ENCODE measurements at regions not wholly inside any gene's neighbourhood (a gene's known extent, or its start where the extent isn't known, plus 50 kb on each side); places are given as distances from the start of the nearest gene placed in this dataset.

- peak; percentile 51 for DNase-seq
These were observed 188.8 kb downstream of the TSHZ3 start for GRCh38 chr19:31160336-31160926.

GRCh38 chr19:31154021-31154420 is 195.2 kb downstream of the TSHZ3 start:
- DNase-seq = no peak

GRCh38 chr19:31152906-31153305 is 196.3 kb downstream of the TSHZ3 start:
- DNase-seq = no peak

- DNase-seq = no peak
These were observed 199.7 kb downstream of the TSHZ3 start for GRCh38 chr19:31149441-31149941.

- no peak for DNase-seq
These were observed 200.6 kb downstream of the TSHZ3 start for GRCh38 chr19:31148671-31149070.

- DNase-seq = no peak
These were observed 202.0 kb downstream of the TSHZ3 start for GRCh38 chr19:31147234-31147633.

- no peak for DNase-seq
These were observed 202.6 kb downstream of the TSHZ3 start for GRCh38 chr19:31146546-31147183.

- peak; percentile 39 for DNase-seq
These were observed 203.2 kb downstream of the TSHZ3 start for GRCh38 chr19:31146015-31146414.

- no peak for DNase-seq
These were observed 204.2 kb downstream of the TSHZ3 start for GRCh38 chr19:31145007-31145406.

- no peak for DNase-seq
These were observed 205.0 kb downstream of the TSHZ3 start for GRCh38 chr19:31144075-31144870.

GRCh38 chr19:31141301-31141700 is 207.9 kb downstream of the TSHZ3 start:
- no peak for DNase-seq

GRCh38 chr19:31140717-31141116 is 208.5 kb downstream of the TSHZ3 start:
- DNase-seq = no peak

GRCh38 chr19:31139871-31140505 is 209.2 kb downstream of the TSHZ3 start:
- DNase-seq = no peak

GRCh38 chr19:31138077-31138476 is 211.2 kb downstream of the TSHZ3 start:
- DNase-seq = no peak

GRCh38 chr19:31135841-31136240 is 213.4 kb downstream of the TSHZ3 start:
- DNase-seq = no peak

GRCh38 chr19:31132753-31133110 is 216.5 kb downstream of the TSHZ3 start:
- DNase-seq = no peak

GRCh38 chr19:31128291-31128690 is 220.9 kb downstream of the TSHZ3 start:
- DNase-seq = no peak

GRCh38 chr19:31127134-31127967 is 221.9 kb downstream of the TSHZ3 start:
- no peak for DNase-seq

- DNase-seq = no peak
These were observed 223.0 kb downstream of the TSHZ3 start for GRCh38 chr19:31126236-31126635.

GRCh38 chr19:31125071-31125470 is 224.2 kb downstream of the TSHZ3 start:
- no peak for DNase-seq

- no peak for DNase-seq
These were observed 227.7 kb downstream of the TSHZ3 start for GRCh38 chr19:31121501-31121900.

GRCh38 chr19:31120952-31121351 is 228.3 kb downstream of the TSHZ3 start:
- DNase-seq = no peak
